CD4-positive, alpha-beta T cell treated with Interleukin-6 for 4 hours (primary cell): ENCODE measurements at regions not wholly inside any gene's neighbourhood (a gene's known extent, or its start where the extent isn't known, plus 50 kb on each side); places are given as distances from the start of the nearest gene placed in this dataset.

Experiments
- DNase-seq: peaks from one replicate; pipeline ENCODE4 v3.0.0-alpha.2; 2020; ENCODE audit warnings: mixed read lengths

DNA sequence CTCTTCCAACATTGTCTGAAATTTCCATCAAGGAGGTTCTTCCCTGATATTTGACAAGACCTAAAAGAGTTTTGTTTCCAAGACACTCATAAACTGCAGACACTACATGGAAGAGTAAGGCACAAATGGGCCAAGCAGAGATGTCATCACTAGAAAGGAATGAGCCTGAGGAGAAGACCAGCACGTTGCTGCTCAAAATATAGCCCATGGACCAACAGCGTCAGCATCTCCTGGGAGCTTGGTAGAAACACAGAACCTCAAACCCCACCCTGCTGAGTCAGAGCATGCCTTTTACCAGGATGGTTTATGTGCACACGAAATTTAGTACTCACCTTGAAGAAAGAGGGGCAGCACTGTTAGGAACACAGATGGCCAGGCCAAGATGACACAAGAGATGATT lies 128.7 kb upstream of the MID1 start:
- no peak for DNase-seq

GRCh38 chrX:10750581-10750980 lies 130.2 kb upstream of the MID1 start:
- no peak for DNase-seq

DNA sequence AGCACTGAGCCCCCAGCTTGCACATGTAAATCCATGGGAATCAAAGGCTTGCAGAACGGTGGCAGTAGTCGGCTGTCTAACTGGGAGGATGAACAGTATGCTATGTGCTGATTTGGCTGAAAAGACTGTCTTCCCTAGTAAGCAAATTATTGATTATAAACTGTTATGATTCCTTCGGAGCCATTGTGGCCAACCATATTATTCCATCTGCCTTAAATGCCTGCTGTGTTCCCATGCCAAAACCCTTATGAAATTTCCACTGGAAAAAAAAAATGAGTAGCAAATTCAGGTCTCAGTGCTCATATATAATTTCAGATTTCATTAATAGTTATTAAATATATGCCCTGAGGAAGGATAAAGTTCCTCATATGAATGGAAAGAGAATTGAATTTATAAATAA lies 132.7 kb upstream of the MID1 start:
- DNase-seq = no peak

GRCh38 chrX:10754445-10754844 lies 134.1 kb upstream of the MID1 start:
- DNase-seq = no peak

- no peak for DNase-seq
Observed at GRCh38 chrX:10755439-10756334, 135.3 kb upstream of the MID1 start.

DNA sequence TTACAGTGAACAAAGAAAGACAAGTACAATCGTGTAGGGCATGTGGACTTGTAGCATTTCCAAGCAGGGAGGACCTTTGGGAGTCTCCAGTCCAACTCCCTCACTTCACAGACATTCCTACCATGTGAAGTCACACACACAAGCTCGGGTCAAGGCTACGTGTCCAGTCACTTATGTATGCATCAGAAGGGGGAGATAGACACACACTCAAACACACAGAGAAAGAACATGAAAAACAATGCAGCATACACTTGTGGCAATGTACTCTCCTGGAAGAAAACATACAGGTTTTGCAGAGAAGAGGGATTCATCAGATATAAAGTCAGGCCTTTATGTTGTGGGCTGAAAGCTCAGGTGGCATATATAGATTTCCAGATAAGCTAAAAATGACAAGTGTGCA lies 136.1 kb upstream of the MID1 start:
- DNase-seq = no peak

DNA sequence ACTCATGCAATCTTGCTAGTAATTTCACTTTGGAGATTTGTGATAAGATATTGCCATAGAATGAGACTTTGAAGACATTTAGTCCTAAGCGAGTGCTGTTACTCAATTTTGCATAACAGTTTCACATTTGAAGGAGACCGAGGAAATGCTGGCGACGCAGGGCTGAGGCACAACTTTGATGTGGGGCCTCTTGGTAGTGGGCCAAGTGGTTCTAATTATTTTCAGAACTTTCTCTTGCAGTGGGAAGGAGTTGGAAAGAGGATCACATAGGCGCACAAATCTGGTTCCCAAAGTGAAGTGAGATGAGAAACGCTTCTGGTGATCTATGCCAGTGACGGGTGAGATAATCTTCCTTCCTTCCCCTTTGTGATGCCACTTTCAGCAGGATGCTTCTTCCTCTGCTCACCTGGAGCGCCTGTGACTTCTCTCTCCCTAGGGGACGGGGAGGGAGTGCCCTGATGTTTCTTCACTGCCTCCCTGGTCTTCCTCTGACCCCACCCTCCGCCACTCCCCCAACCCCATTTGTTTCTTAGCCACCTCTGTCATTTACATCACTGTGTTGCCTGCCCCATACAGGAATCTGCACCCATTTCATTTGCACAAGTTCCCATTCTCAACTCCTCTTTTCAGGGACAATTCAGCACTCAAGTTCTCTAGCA lies 138.9 kb upstream of the MID1 start:
- no peak for DNase-seq

DNA sequence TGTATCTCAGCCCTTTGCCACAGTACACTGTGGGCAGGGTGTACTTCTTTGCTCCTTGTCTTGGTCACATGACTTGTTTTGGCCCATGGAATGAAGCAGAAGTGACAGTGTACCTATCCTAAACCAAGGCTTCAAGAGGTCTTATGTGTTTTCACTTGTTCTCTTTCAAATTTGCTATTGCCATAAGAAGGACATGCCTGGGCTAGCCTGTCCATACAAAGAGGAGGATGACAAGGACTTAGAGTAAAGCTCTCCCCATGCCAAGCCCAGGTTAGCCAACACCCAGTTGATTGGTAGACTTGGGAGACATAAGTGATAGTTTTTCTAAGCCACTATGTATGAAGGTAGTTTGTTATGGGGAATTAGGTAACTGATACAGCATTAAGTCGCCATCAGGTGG lies 141.1 kb upstream of the MID1 start:
- DNase-seq = no peak

GRCh38 chrX:10769195-10769594 lies 148.8 kb upstream of the MID1 start:
- DNase-seq = no peak

- DNase-seq = no peak
Observed at GRCh38 chrX:10769696-10770619, 149.6 kb upstream of the MID1 start.

GRCh38 chrX:10773318-10773717 lies 152.9 kb upstream of the MID1 start:
- no peak for DNase-seq

- DNase-seq = no peak
Observed at GRCh38 chrX:10781847-10782530, 161.6 kb upstream of the MID1 start.

DNA sequence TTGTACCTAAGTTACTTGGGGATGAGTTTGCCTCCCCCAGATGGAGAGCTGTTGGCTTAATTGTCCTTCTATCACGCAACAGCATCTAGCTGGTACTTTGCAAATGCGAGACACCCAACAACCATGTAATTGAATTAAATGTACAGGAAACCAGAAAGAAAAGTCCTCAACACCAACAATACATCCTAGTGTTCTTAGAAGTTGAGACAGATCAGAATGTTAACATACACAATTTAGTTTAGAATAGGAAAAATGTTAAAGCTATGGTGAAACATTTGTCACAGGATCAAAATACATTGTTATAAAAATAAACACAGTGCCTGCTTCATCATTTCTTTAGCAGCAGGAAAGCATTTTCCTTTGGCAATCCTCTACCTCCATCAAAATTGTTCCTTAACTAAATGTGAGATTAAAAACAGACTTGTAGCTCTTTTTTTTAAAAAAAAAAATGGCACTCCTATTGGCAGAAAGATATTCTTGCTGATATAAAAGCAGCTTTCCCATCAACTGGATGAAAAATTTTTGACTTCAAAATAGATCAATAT lies 163.1 kb upstream of the MID1 start:
- DNase-seq = no peak

GRCh38 chrX:10787264-10787663 lies 166.9 kb upstream of the MID1 start:
- no peak for DNase-seq

DNA sequence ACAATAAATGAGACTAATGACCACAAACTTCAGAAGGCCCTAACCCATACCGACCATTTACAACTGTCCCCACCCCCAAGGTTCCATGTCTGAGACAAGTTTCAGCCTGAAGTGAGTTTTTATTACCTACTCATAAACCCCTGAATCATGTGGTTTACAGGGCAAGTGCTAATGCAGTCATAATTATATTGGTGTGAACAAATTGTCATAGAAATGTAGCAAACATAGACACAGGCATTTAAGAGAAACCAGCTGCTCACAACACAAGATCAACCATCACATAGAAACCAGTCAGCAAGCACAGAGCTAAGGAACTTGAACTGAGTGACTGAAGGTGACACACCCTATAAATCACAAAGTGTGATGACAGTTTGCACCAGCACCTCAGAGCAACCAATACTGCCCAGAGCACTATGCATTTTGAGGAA lies 173.8 kb upstream of the MID1 start:
- DNase-seq = no peak

DNA sequence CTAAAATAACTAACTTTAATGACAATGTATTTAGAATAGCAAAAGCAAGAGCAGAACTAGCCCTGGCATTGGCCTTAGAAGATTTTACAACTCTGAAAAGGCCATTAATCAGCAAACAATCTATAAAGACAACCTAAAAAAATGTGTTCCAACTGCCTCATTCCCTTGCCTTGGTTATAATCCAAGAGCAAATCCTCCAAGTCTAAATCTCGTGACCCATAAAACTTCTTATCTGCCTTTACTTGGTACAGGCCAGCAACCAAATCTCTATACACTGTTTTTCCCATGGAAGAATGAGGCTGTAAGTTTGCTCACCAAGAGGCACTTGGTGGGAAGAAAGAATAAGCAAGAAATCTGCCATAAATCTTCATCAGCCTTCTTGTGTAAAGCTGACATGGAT lies 175.3 kb upstream of the MID1 start:
- no peak for DNase-seq

- no peak for DNase-seq
Observed at GRCh38 chrX:10797466-10797865, 177.1 kb upstream of the MID1 start.

DNA sequence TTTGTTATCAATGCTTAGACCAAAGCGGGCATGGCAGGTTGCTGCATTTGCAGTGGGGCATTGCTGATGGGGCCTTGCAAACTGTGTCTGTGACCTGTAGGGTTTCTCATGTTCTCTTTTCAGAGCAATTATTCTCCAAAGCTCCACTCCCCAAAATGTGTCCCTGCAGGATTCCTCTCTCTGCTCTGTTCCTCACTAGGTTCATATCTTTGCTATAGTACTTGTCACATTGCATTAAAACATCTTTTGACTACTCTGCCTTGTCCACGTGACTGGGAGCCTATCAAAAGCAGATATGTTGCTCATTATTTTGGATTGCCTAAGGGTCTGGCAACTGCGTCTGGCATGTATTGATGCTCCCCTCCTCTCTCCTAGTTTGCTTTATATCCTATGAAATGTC lies 177.7 kb upstream of the MID1 start:
- DNase-seq = no peak

DNA sequence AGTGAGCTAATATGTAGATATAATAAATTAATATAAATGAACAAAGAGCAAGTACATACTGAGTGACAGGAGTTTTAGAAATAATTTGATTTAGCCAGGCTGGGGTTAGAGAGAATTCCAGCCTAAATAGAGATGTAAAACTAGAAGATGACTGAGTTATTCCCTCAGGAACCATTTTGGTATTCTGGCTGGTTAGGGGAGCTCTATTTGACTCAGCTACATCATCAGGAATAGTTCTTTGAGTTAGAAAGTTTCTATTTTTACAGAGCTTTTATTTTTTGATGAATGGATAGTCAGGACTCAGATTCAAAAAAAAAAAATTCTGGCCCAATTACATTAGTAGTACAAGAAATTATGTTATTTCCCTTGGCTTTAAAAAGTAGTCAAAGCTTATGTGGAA lies 180.4 kb upstream of the MID1 start:
- DNase-seq = no peak

GRCh38 chrX:10811111-10811510 lies 190.7 kb upstream of the MID1 start:
- DNase-seq = no peak

DNA sequence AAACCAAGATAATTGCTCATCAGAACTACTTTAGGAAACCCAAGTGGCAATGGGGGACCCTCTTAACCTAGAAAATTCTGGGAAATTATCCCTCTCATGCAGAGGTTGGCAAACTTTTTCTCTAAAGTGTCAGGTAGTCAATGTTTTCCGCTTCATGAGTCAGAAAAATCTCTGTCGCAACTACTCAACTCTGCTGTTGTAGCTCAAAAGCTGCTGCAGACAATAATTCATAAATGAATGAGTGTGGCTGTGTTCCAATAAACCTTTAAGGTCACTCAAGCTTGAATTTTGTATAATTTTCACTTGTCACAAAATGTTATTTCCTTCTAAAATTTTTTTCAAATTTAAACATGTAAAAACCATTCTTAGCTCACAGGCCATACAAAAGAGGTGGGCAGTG lies 193.4 kb upstream of the MID1 start:
- DNase-seq = no peak

DNA sequence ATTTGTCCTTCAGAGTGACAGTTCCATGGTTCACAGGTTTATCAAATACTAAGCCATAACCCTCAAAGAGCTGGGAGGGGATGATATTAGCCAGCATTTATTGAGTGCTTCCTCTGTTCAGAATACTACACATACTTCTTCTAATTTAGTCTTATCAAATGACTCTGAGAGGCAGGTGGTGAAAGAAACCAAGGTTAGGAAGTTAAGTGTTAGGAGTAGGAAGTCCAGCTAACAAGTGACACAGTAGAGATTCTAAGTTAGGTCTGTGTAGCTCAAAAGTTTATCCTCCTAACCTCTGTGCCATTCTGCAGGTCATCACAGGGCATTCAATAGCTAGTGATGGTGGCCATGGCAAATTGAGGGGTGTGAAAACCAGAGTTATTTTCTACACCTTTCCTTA lies 198.3 kb upstream of the MID1 start:
- no peak for DNase-seq

DNA sequence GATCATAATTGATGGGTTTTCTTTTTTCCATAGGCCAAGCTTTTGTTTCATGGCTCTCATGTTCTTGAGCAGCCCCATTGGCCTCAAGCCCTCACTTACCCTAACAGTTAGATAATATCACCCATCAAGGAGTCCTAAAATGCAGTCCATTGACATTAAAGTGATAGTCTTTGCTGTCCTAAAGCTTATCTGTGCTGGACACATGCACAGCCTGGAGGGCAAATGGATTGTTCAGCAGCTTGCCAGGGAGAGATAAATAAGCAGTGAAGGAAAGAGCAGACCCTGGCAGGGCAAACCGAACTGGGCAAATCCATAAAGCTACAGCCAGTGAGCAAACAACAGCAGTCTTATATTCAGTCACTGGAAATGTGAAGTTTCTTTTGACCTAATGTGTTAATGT lies 199.6 kb upstream of the MID1 start:
- no peak for DNase-seq
